ENCODE measurements at regions not wholly inside any gene's neighbourhood (a gene's known extent, or its start where the extent isn't known, plus 50 kb on each side); places are given as distances from the start of the nearest gene placed in this dataset.

- Histone ChIP-seq H3K4me2 (ENCODE audit: insufficient read depth, low read length) (no peak overlapping the region), H3K79me2 (ENCODE audit: insufficient read depth, low read length) (no peaks in the 10 kb centered on the region), H3K27me3 (ENCODE audit: insufficient read depth, low read length) (no peaks in the 10 kb centered on the region), H3K27ac (ENCODE audit: low read depth, low read length) (no peak overlapping the region), H3K9me3 (ENCODE audit: low read depth, low read length) (peaks cover 2% of the 10 kb centered on the region), H4K20me1 (ENCODE audit: insufficient read depth, low read length) (no peaks in the 10 kb centered on the region), H2AFZ (ENCODE audit: low read length) (no peak overlapping the region), H3K36me3 (ENCODE audit: insufficient read depth, low read length) (no peaks in the 10 kb centered on the region), H3K4me3 (ENCODE audit: insufficient read depth, low read length) (no peak overlapping the region), H3K4me1 (ENCODE audit: insufficient read depth, low read length) (no peaks in the 10 kb centered on the region)
- no peak for TF ChIP-seq CTCF (IDR thresholded peaks at IDR 0.05; ENCODE audit: extremely low read depth, low read depth, low read length)
- no peak for DNase-seq (ENCODE audit: insufficient read length, low spot score, missing footprints)
Observed at GRCh38 chr4:28259951-28260350, 1399.3 kb downstream of the STIM2 start.

- H3K79me2 ChIP-seq (ENCODE audit: insufficient read depth, low read length) = no peaks in the 10 kb centered on the region
- H3K36me3 ChIP-seq (ENCODE audit: insufficient read depth, low read length) = no peaks in the 10 kb centered on the region
- no peak overlapping the region for H2AFZ ChIP-seq (ENCODE audit: low read length)
- no peak overlapping the region for H3K27ac ChIP-seq (ENCODE audit: low read depth, low read length)
- DNase-seq (ENCODE audit: insufficient read length, low spot score, missing footprints) = no peak
- H3K27me3 ChIP-seq (ENCODE audit: insufficient read depth, low read length) = no peaks in the 10 kb centered on the region
- H3K4me1 ChIP-seq (ENCODE audit: insufficient read depth, low read length) = no peaks in the 10 kb centered on the region
- H4K20me1 ChIP-seq (ENCODE audit: insufficient read depth, low read length) = no peaks in the 10 kb centered on the region
- no peak for TF ChIP-seq CTCF (IDR thresholded peaks at IDR 0.05; ENCODE audit: extremely low read depth, low read depth, low read length)
- H3K9me3 ChIP-seq (ENCODE audit: low read depth, low read length) = peaks cover 2% of the 10 kb centered on the region
- no peak overlapping the region for H3K4me3 ChIP-seq (ENCODE audit: insufficient read depth, low read length)
- H3K4me2 ChIP-seq (ENCODE audit: insufficient read depth, low read length) = no peak overlapping the region
Observed at GRCh38 chr4:28267166-28267565, 1406.5 kb downstream of the STIM2 start.

- Histone ChIP-seq H3K9me3 (ENCODE audit: low read depth, low read length) (no peaks in the 10 kb centered on the region), H3K4me2 (ENCODE audit: insufficient read depth, low read length) (no peak overlapping the region), H3K4me1 (ENCODE audit: insufficient read depth, low read length) (no peaks in the 10 kb centered on the region), H3K27ac (ENCODE audit: low read depth, low read length) (no peak overlapping the region), H3K36me3 (ENCODE audit: insufficient read depth, low read length) (no peaks in the 10 kb centered on the region), H2AFZ (ENCODE audit: low read length) (no peak overlapping the region), H3K79me2 (ENCODE audit: insufficient read depth, low read length) (no peaks in the 10 kb centered on the region), H4K20me1 (ENCODE audit: insufficient read depth, low read length) (no peaks in the 10 kb centered on the region), H3K27me3 (ENCODE audit: insufficient read depth, low read length) (no peaks in the 10 kb centered on the region), H3K4me3 (ENCODE audit: insufficient read depth, low read length) (no peak overlapping the region)
- DNase-seq (ENCODE audit: insufficient read length, low spot score, missing footprints) = no peak
- TF ChIP-seq CTCF (IDR thresholded peaks at IDR 0.05; ENCODE audit: extremely low read depth, low read depth, low read length) = no peak
Observed at GRCh38 chr4:28269426-28269825, 1408.8 kb downstream of the STIM2 start.

GRCh38 chr4:28277931-28278330 is 1417.3 kb downstream of the STIM2 start:
- H3K36me3 ChIP-seq (ENCODE audit: insufficient read depth, low read length) = no peaks in the 10 kb centered on the region
- no peak overlapping the region for H3K4me3 ChIP-seq (ENCODE audit: insufficient read depth, low read length)
- H3K27me3 ChIP-seq (ENCODE audit: insufficient read depth, low read length) = no peaks in the 10 kb centered on the region
- no peak for TF ChIP-seq CTCF (IDR thresholded peaks at IDR 0.05; ENCODE audit: extremely low read depth, low read depth, low read length)
- no peak for DNase-seq (ENCODE audit: insufficient read length, low spot score, missing footprints)
- H4K20me1 ChIP-seq (ENCODE audit: insufficient read depth, low read length) = no peaks in the 10 kb centered on the region
- H3K27ac ChIP-seq (ENCODE audit: low read depth, low read length) = no peak overlapping the region
- no peak overlapping the region for H3K4me2 ChIP-seq (ENCODE audit: insufficient read depth, low read length)
- no peaks in the 10 kb centered on the region for H3K9me3 ChIP-seq (ENCODE audit: low read depth, low read length)
- no peaks in the 10 kb centered on the region for H3K79me2 ChIP-seq (ENCODE audit: insufficient read depth, low read length)
- no peaks in the 10 kb centered on the region for H3K4me1 ChIP-seq (ENCODE audit: insufficient read depth, low read length)
- H2AFZ ChIP-seq (ENCODE audit: low read length) = no peak overlapping the region
